Naive B cell (primary cell): ENCODE measurements at regions not wholly inside any gene's neighbourhood (a gene's known extent, or its start where the extent isn't known, plus 50 kb on each side); places are given as distances from the start of the nearest gene placed in this dataset.

Experiments used
- ATAC-seq, 2 donors: fragments of 150-1000 bp; cut with Tn5 transposase; 2 replicates each; pipeline ENCODE4 v1.10.0; 2021; ENCODE audit warnings: low read depth in 2 of 2, mild to moderate bottlenecking in 2 of 2, moderate library complexity in 2 of 2
- DNase-seq: peaks from one replicate; pipeline ENCODE4 v3.0.0; 2022
- H3K27ac Mint-ChIP-seq, 6 donors: one replicate each; pipeline ENCODE4 v1.8.0; 2020 to 2022; ENCODE audit warnings: mild to moderate bottlenecking in 6 of 6, mixed read lengths in 6 of 6, moderate library complexity in 5 of 6, inconsistent platforms in 2 of 6
- H3K27me3 Mint-ChIP-seq, 3 donors: one replicate each; pipeline ENCODE4 v1.8.0; 2021 to 2022; ENCODE audit warnings: mixed read lengths in 3 of 3, mild to moderate bottlenecking in 1 of 3
- H3K36me3 Mint-ChIP-seq, 2 donors: one replicate each; pipeline ENCODE4 v1.8.0; 2020 to 2022; ENCODE audit warnings: mixed read lengths in 2 of 2, inconsistent platforms in 1 of 2, mild to moderate bottlenecking in 1 of 2
- H3K4me1 Mint-ChIP-seq, 3 donors: one replicate each; pipeline ENCODE4 v1.8.0; 2020 to 2022; ENCODE audit warnings: mixed read lengths in 3 of 3, inconsistent platforms in 1 of 3, mild to moderate bottlenecking in 1 of 3, moderate library complexity in 1 of 3
- H3K4me3 Mint-ChIP-seq, 8 donors: one replicate each; pipeline ENCODE4 v1.8.0; 2020 to 2022; ENCODE audit warnings: mild to moderate bottlenecking in 8 of 8, mixed read lengths in 8 of 8, moderate library complexity in 8 of 8, inconsistent platforms in 2 of 8
- H3K9me3 Mint-ChIP-seq, 7 donors: one replicate each; pipeline ENCODE4 v1.8.0; 2020 to 2022; ENCODE audit warnings: mixed read lengths in 7 of 7, mild to moderate bottlenecking in 5 of 7, inconsistent platforms in 2 of 7, moderate library complexity in 1 of 7

DNA sequence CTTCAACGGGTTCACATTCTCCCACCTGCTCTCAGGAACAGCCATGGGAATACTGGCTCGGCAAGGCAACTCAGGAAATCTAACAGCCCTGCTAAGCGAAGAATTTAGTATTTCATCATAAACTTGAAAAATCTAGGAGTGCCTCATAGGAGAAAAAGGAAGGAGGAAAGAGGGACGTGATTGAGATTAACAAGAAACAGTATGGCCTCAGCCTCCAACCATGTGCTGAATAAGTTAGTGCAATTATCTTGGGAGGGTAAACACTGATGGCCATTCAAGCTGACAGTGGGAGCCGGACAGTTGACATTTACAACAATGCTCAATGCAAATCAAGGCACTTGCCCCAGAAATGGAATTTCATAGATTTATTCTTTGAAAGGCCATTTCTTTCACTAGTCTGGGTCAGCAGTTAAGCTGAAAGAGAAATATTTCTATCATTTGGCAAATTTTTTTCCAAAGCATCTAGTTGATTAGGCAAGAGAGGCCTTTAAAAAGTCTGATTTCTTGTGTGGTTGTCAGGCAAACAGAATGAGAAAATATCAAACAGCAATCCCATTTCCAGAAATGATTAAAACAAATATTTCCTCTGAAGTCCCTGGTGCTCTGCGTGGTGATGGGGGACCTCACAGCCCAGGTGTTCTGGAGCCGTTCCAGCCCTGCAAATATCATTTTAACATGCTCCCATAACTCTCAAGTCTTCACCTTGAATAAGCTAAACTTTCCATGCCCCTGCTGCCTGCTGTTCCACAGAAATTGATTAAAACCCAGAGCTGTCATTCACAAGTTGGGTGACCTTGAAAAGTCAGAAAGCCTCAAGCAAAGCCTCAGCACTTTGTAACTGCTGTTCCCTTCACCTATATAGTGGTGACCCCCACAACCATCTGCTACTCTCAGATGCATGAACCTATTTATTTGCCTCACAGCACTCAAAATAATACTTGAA is 121.6 kb downstream of the PHLDA1 start:
- Mint-ChIP-seq H3K27ac (peak overlapping the region in 2 of 6 donors; percentile 57 to 76), H3K9me3 (no peaks in the 10 kb centered on the region)

GRCh38 chr12:75908961-75909605 is 122.5 kb downstream of the PHLDA1 start:
- DNase-seq, result no peak
- H3K36me3 Mint-ChIP-seq, result no peaks in the 10 kb centered on the region
- H3K9me3 Mint-ChIP-seq, result no peaks in the 10 kb centered on the region
- ATAC-seq, result no peak
- H3K4me1 Mint-ChIP-seq, result peaks cover 0 to 5% (median 3%) of the 10 kb centered on the region in 3 donors
- H3K4me3 Mint-ChIP-seq, result no peak overlapping the region
- no peak overlapping the region for H3K27ac Mint-ChIP-seq
- H3K27me3 Mint-ChIP-seq, result peaks cover 9 to 32% (median 18%) of the 10 kb centered on the region in 3 donors

More for the DNA sequence above, 121.6 kb downstream of the PHLDA1 start:
- DNase-seq (no peak), ATAC-seq (no peak)
- Mint-ChIP-seq H3K4me1 (peaks cover 0 to 8% (median 3%) of the 10 kb centered on the region in 3 donors), H3K27me3 (peaks cover 9 to 32% (median 18%) of the 10 kb centered on the region in 3 donors), H3K36me3 (no peaks in the 10 kb centered on the region), H3K4me3 (no peak overlapping the region)

- no peak overlapping the region for H3K27ac Mint-ChIP-seq
- H3K4me1 Mint-ChIP-seq, result no peaks in the 10 kb centered on the region
- H3K36me3 Mint-ChIP-seq, result no peaks in the 10 kb centered on the region
- H3K9me3 Mint-ChIP-seq, result no peaks in the 10 kb centered on the region
- DNase-seq (no peak), ATAC-seq (no peak)
- no peak overlapping the region for H3K4me3 Mint-ChIP-seq
- H3K27me3 Mint-ChIP-seq, result peaks cover 9 to 32% (median 22%) of the 10 kb centered on the region in 3 donors
Observed at GRCh38 chr12:75905922-75906321, 125.7 kb downstream of the PHLDA1 start.

- Mint-ChIP-seq H3K4me1 (no peaks in the 10 kb centered on the region), H3K27me3 (peaks cover 5 to 23% (median 20%) of the 10 kb centered on the region in 3 donors), H3K4me3 (no peak overlapping the region), H3K27ac (no peak overlapping the region), H3K36me3 (no peaks in the 10 kb centered on the region), H3K9me3 (peaks cover 0 to 3% (median 0%) of the 10 kb centered on the region in 7 donors)
- DNase-seq, result no peak
- ATAC-seq, result no peak
Observed at GRCh38 chr12:75900781-75901254, 130.8 kb downstream of the PHLDA1 start.

GRCh38 chr12:75900226-75900625 is 131.3 kb downstream of the PHLDA1 start:
- H3K36me3 Mint-ChIP-seq, result no peaks in the 10 kb centered on the region
- no peak overlapping the region for H3K4me3 Mint-ChIP-seq
- no peak for ATAC-seq
- H3K27ac Mint-ChIP-seq, result no peak overlapping the region
- no peak for DNase-seq
- H3K4me1 Mint-ChIP-seq, result no peaks in the 10 kb centered on the region
- H3K9me3 Mint-ChIP-seq, result peaks cover 0 to 3% (median 0%) of the 10 kb centered on the region in 7 donors
- H3K27me3 Mint-ChIP-seq, result peaks cover 11 to 26% (median 25%) of the 10 kb centered on the region in 3 donors

DNA sequence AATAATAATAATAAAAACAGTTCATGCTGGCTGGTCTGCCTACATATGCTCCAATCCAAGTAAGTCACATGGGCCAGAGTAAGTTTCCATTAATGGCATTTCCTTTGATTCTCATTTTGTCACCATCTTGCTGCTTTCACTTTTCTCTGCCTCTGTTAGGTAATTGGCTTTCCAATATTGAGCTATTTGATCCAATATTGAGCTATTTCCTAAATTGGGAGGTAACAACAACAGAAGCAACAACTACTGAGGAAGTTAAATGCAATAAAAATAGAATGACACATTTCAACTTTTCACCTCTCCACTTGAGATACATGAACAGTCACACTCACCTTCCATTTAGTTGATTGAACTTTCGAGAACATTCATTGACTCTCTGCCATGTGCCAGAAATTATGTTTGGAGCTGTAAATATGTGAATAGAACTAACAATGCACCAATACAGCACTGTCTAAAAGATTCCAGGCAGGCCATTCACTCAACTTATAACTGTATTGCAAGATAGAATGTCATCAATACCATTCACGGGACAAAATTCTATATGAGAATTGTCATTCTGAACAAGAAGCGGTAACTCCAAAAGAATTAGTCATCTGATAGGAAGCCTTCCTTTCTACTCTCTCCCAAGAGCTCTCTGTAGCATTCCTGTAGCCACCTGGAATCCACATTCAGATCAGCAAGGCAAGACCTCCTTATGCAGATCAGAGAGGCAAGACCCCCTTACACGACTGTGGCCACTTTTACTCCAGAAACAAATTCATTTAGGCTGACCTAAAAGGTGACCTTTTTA is 136.4 kb downstream of the PHLDA1 start:
- H3K4me3 Mint-ChIP-seq, result no peak overlapping the region
- DNase-seq (no peak), ATAC-seq (no peak)
- peaks cover 0 to 3% (median 0%) of the 10 kb centered on the region in 7 donors for H3K9me3 Mint-ChIP-seq
- H3K36me3 Mint-ChIP-seq, result no peaks in the 10 kb centered on the region
- H3K27me3 Mint-ChIP-seq, result peaks cover 15 to 52% (median 52%) of the 10 kb centered on the region in 3 donors
- no peak overlapping the region for H3K27ac Mint-ChIP-seq
- no peaks in the 10 kb centered on the region for H3K4me1 Mint-ChIP-seq

GRCh38 chr12:75893765-75894164 is 137.8 kb downstream of the PHLDA1 start:
- Mint-ChIP-seq H3K4me1 (no peaks in the 10 kb centered on the region), H3K27ac (no peak overlapping the region), H3K9me3 (peaks cover 0 to 3% (median 0%) of the 10 kb centered on the region in 7 donors), H3K36me3 (no peaks in the 10 kb centered on the region), H3K4me3 (no peak overlapping the region), H3K27me3 (peaks cover 20 to 60% (median 52%) of the 10 kb centered on the region in 3 donors)
- DNase-seq (no peak), ATAC-seq (no peak)

GRCh38 chr12:75892731-75893408 is 138.7 kb downstream of the PHLDA1 start:
- peaks cover 26 to 54% (median 50%) of the 10 kb centered on the region in 3 donors for H3K27me3 Mint-ChIP-seq
- H3K4me3 Mint-ChIP-seq, result no peak overlapping the region
- no peak overlapping the region for H3K27ac Mint-ChIP-seq
- no peaks in the 10 kb centered on the region for H3K36me3 Mint-ChIP-seq
- ATAC-seq (no peak), DNase-seq (no peak)
- H3K9me3 Mint-ChIP-seq, result peaks cover 0 to 2% (median 0%) of the 10 kb centered on the region in 7 donors
- no peaks in the 10 kb centered on the region for H3K4me1 Mint-ChIP-seq

- H3K36me3 Mint-ChIP-seq, result no peaks in the 10 kb centered on the region
- DNase-seq (no peak), ATAC-seq (no peak)
- no peaks in the 10 kb centered on the region for H3K9me3 Mint-ChIP-seq
- H3K27me3 Mint-ChIP-seq, result peaks cover 40 to 54% (median 43%) of the 10 kb centered on the region in 3 donors
- H3K4me1 Mint-ChIP-seq, result no peaks in the 10 kb centered on the region
- H3K4me3 Mint-ChIP-seq, result no peak overlapping the region
- H3K27ac Mint-ChIP-seq, result no peak overlapping the region
Observed at GRCh38 chr12:75891072-75891471, 140.5 kb downstream of the PHLDA1 start.

DNA sequence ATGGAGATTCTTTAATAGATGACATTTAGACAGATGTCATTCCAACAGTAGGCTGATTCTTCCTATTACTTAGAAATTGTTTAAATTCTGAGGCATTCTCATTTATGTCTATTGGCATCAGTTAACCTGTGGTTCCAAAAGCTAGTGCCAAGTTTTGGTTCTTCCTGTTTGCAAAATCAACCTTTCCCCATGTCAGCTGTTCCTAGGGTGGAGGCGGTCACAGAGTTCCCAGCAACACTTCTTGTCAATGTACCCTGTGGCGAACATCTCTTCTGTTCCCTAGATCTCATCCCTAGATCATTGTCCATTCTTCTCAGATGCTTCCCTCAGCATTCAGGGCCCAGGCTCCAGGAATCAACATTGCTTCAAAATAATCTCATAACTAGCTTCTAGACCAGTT is 140.9 kb downstream of the PHLDA1 start:
- H3K27ac Mint-ChIP-seq, result no peak overlapping the region
- no peaks in the 10 kb centered on the region for H3K9me3 Mint-ChIP-seq
- H3K4me1 Mint-ChIP-seq, result no peaks in the 10 kb centered on the region
- DNase-seq, result no peak
- no peak for ATAC-seq
- H3K4me3 Mint-ChIP-seq, result no peak overlapping the region
- no peaks in the 10 kb centered on the region for H3K36me3 Mint-ChIP-seq
- peaks cover 38 to 50% (median 40%) of the 10 kb centered on the region in 3 donors for H3K27me3 Mint-ChIP-seq

DNA sequence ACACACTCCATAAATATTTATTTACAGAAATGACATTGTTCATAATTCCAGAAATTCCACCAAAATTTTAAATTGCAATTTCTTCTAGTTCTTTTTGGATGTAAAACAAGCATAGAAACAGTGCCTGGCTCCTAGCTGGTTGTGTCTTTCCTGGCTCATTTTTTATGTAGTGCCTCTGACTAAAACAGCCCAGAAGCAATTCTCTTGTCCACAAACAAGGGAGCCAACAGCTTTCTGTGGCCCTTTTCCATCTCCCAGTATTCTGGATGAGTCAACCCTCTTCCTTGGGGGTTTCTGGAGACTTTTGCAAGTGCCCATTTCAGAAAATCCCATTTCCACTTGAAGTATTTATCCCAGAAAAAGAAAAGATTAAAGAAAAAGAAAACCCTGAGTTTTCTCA is 141.4 kb downstream of the PHLDA1 start:
- no peak for DNase-seq
- H3K27me3 Mint-ChIP-seq, result peaks cover 33 to 46% (median 38%) of the 10 kb centered on the region in 3 donors
- no peaks in the 10 kb centered on the region for H3K4me1 Mint-ChIP-seq
- no peak for ATAC-seq
- no peak overlapping the region for H3K4me3 Mint-ChIP-seq
- no peaks in the 10 kb centered on the region for H3K36me3 Mint-ChIP-seq
- H3K9me3 Mint-ChIP-seq, result no peaks in the 10 kb centered on the region
- no peak overlapping the region for H3K27ac Mint-ChIP-seq

- Mint-ChIP-seq H3K36me3 (no peaks in the 10 kb centered on the region), H3K27me3 (peaks cover 36 to 52% (median 48%) of the 10 kb centered on the region in 3 donors), H3K4me3 (no peak overlapping the region), H3K27ac (no peak overlapping the region), H3K9me3 (peaks cover 0 to 3% (median 0%) of the 10 kb centered on the region in 7 donors), H3K4me1 (no peaks in the 10 kb centered on the region)
- DNase-seq (no peak), ATAC-seq (no peak)
Observed at GRCh38 chr12:75888874-75889613, 142.5 kb downstream of the PHLDA1 start.
